ENCODE measurements at regions not wholly inside any gene's neighbourhood (a gene's known extent, or its start where the extent isn't known, plus 50 kb on each side); places are given as distances from the start of the nearest gene placed in this dataset.

DNA sequence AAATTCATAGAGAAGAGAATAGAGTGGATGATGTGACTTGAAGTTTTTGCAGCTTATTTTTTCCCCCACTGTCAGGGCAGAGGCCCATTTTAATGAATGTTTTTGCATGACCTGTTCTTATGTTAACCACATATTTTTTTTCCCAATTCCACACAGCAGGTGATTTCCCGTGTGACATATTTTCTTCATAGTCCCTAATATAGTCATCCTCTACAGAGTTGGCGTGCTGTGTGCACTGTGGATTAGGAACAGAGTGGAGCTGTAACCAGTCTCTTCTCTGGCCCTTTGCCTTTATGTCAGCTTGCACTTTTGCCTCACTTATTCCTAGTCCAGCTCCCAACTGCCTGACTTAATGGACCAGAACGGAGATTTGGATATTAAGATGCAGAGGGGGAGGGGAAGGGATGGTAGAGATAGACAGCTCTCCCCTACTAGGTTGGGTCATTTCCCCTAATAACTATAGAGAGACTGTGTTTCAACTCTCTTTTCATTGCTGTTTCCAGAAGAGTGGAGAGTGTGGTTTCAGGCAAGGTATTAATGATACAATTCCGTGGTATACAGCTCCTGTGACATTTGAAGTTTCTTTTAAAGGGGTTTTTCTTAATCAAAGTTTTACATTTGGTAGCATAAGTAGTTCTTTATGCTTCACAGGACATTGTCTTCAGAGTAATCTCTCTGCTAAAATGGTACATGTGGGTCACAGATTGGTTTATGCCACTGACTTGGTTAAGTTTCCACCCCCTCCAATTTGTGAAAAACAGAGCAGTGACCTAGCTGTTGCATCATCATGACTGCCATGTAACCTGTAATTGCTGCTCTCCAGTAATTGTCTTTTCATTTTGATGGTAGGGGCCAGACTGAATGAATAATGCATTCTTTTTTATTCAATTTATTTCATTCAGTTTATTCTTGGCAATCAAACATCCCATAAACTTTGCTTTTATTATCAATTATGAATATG is 161.3 kb downstream of the HAUS1 start:
- FAIRE-seq, result no peak
- TF ChIP-seq CTCF (IDR thresholded peaks at IDR 0.05; ENCODE audit: insufficient read depth, missing control alignments), result no peak
- DNase-seq (ENCODE audit: insufficient read length, low spot score), result no peak

DNA sequence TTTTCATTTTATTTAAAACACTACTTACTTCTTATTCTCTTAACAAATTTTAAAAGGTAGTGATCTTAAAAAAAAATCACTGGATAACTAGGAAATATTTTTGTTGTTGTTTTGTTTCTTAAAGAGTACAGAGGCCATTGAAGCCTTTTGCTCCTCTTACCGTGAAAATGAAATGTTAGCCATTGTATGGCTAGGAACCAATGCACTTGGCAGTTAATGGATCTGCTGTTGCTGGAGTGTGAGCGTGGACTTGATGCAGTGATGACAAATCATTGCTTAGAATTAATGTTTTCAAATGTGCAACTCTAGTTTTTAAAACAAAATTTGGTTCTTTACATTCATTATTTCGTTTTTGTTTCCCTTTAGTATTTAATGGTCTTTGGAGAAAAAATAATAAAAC is 162.3 kb downstream of the HAUS1 start:
- no peak for TF ChIP-seq CTCF (IDR thresholded peaks at IDR 0.05; ENCODE audit: insufficient read depth, missing control alignments)
- FAIRE-seq, result no peak
- DNase-seq (ENCODE audit: insufficient read length, low spot score), result no peak

DNA sequence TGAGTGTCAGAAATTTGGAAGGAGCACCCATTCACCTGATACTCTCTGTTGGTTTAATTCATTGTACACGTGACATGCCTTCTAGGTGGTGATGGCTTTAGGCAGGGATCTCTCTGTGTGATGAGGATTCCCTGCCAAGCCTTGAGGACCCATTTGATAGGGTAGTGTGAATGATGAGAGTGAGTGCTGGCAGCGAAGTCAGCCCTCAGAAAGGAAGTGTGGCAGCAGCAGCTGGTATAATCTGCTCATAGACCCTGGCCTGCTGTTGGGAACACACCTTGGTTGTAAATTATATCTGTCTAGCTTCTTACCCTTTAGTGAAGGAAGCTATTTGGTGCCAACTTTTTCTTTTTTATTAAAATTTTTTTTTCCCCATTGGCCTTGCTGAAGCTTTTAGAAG is 164.5 kb downstream of the HAUS1 start:
- no peak for DNase-seq (ENCODE audit: insufficient read length, low spot score)
- no peak for TF ChIP-seq CTCF (IDR thresholded peaks at IDR 0.05; ENCODE audit: insufficient read depth, missing control alignments)
- peak; percentile 64 for FAIRE-seq

- DNase-seq (ENCODE audit: insufficient read length, low spot score), result no peak
- no peak for TF ChIP-seq CTCF (IDR thresholded peaks at IDR 0.05; ENCODE audit: insufficient read depth, missing control alignments)
These were observed 165.1 kb downstream of the HAUS1 start for GRCh38 chr18:46269275-46269674.

DNA sequence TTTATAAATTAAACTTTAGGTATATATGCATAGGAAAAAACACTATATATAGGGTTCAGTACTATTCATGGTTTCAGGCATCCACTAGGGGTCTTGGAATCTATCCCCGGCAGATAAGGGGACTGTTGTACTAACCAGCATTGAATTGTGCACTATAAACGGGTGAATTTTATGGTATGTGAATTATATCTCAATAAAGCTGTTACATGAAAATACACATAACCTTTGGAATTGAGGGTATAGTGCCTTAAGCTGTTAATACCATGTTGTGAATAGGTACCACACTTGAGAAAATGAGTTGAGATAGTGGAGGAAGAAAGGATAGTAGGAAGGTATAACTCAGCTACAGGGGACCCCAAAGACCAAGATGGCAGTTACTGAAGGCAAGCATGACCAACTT is 167.3 kb downstream of the HAUS1 start:
- TF ChIP-seq CTCF (IDR thresholded peaks at IDR 0.05; ENCODE audit: insufficient read depth, missing control alignments), result no peak
- no peak for DNase-seq (ENCODE audit: insufficient read length, low spot score)
- FAIRE-seq, result no peak

More at GRCh38 chr18:46269275-46269674, 165.1 kb downstream of the HAUS1 start:
- FAIRE-seq, result peak; percentile 73

DNA sequence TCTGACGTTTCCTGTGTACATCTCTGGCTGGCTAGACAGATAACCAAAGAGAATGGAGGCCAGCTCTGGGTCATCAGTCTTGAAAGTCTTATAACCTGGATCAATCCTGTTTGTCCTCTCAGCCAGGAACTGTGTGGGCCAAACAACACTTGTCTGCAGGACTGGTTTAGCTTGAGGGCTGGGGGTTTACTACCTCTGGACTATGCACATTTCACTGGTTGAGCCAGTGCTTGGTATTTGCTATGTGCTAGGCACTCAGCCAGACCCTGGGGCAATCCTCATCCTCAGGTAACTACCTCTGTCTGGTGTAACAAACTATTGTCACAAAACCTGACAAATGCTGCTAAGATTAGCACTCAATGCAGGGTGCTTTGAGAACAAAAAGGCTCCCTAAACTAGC is 169.7 kb downstream of the HAUS1 start:
- no peak for TF ChIP-seq CTCF (IDR thresholded peaks at IDR 0.05; ENCODE audit: insufficient read depth, missing control alignments)
- FAIRE-seq (no peak), DNase-seq (ENCODE audit: insufficient read length, low spot score) (no peak)

- FAIRE-seq, result no peak
These were observed 170.1 kb downstream of the HAUS1 start for GRCh38 chr18:46274266-46274665.

More at GRCh38 chr18:46274266-46274665, 170.1 kb downstream of the HAUS1 start:
- no peak for TF ChIP-seq CTCF (IDR thresholded peaks at IDR 0.05; ENCODE audit: insufficient read depth, missing control alignments)
- no peak for DNase-seq (ENCODE audit: insufficient read length, low spot score)
